ENCODE measurements at regions not wholly inside any gene's neighbourhood (a gene's known extent, or its start where the extent isn't known, plus 50 kb on each side); places are given as distances from the start of the nearest gene placed in this dataset.
"Not testable (repeated sequence)": the region's sequence is repeated elsewhere in the genome, so short reads cannot be mapped to it uniquely, and the experiment has no call there.

GRCh38 chr1:83440021-83440420 lies 558.9 kb downstream of the TTLL7 start:
- not testable (repeated sequence) for H3K27me3 ChIP-seq; H3K9me3 ChIP-seq (replicated peaks in 1 of 11); H3K4me2 ChIP-seq; H3K36me3 ChIP-seq; H3K4me1 ChIP-seq; H3K9ac ChIP-seq; H3K27ac ChIP-seq; H4K20me1 ChIP-seq; H3K4me3 ChIP-seq

GRCh38 chr1:83438316-83438715 lies 560.6 kb downstream of the TTLL7 start:
- H3K27ac ChIP-seq; H3K36me3 ChIP-seq; H3K27me3 ChIP-seq; H3K9ac ChIP-seq; H3K9me3 ChIP-seq (replicated peaks in 1 of 11); H4K20me1 ChIP-seq; H3K4me1 ChIP-seq; H3K4me2 ChIP-seq; H3K4me3 ChIP-seq: not testable (repeated sequence)

DNA sequence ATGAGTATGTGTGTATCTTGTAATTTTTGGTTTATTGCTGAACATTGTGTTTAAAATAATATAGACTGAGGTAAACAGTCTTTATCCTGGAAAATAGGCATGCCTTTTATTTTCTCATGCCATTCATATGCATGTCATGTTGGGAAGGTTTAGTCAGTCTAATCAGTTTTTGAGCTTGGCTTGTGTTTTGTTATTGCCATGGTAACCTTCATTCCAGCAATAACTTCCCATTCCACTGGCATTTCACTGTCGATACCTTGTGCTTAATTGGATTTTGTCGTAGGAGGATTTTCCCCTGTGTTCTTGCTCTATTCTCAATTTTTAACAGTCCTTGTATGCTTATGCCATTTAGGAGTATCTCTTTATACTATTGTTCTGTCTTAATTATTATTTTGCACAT lies 563.6 kb downstream of the TTLL7 start:
- H3K36me3 ChIP-seq; H3K4me1 ChIP-seq; H3K27me3 ChIP-seq; H3K9me3 ChIP-seq (replicated peaks in 1 of 11); H3K27ac ChIP-seq; H3K9ac ChIP-seq; H4K20me1 ChIP-seq; H3K4me3 ChIP-seq; H3K4me2 ChIP-seq: not testable (repeated sequence)

DNA sequence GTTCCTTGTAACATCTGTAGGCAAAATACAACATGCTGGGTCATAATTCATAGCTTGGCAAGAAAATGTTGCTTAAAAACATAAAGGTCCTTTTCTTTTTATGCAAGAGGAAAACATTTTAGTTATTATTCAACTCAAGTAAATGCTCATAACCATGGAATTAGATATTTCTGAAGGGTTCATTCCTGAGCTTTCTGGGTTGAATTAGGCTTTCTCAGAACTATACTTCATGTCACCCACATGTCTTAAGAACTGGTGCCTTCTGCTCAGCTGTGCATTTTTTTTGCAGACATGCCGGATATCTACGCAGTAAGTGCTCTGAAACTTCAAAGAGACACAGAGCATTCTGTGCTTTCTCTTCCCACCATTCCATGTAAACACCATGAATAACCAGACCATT lies 571.4 kb downstream of the TTLL7 start:
- H3K9ac ChIP-seq; H4K20me1 ChIP-seq; H3K27me3 ChIP-seq; H3K4me1 ChIP-seq; H3K36me3 ChIP-seq; H3K4me3 ChIP-seq; H3K4me2 ChIP-seq; H3K9me3 ChIP-seq (replicated peaks in 1 of 11); H3K27ac ChIP-seq: not testable (repeated sequence)

- H3K4me3 ChIP-seq; H3K4me2 ChIP-seq; H3K9me3 ChIP-seq (replicated peaks in 1 of 11); H4K20me1 ChIP-seq; H3K9ac ChIP-seq; H3K36me3 ChIP-seq; H3K27ac ChIP-seq; H3K27me3 ChIP-seq; H3K4me1 ChIP-seq: not testable (repeated sequence)
Observed at GRCh38 chr1:83423382-83423781, 575.5 kb downstream of the TTLL7 start.

GRCh38 chr1:83418558-83418957 lies 580.4 kb downstream of the TTLL7 start:
- Histone ChIP-seq H3K4me1 (no peaks in the 10 kb centered on the region), H3K27ac (no peak overlapping the region), H3K4me3 (no peak overlapping the region), H3K9ac (no peak overlapping the region), H3K36me3 (no peaks in the 10 kb centered on the region), H3K9me3 (replicated peaks in 1 of 11) (no peaks in the 10 kb centered on the region), H3K27me3 (no peaks in the 10 kb centered on the region), H4K20me1 (no peaks in the 10 kb centered on the region), H3K4me2 (no peak overlapping the region)
- no peak for TF ChIP-seq Cebpa-rat (IDR thresholded peaks at IDR 0.05)

DNA sequence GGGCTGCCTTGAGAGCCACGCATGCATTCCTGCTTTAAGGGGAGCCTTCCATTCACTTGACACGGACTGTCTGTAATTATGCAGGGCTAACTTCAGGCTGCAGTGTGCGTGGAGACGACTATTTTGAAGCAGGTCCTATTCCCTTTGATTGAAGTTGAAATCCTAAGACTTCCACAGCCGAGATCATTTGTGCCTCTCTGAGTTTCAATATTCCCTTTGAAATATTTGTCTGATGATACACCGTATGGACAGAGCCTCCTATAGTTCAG lies 585.2 kb downstream of the TTLL7 start:
- not testable (repeated sequence) for H3K4me3 ChIP-seq, H3K4me1 ChIP-seq, H3K27ac ChIP-seq

GRCh38 chr1:83410746-83411413 lies 588.1 kb downstream of the TTLL7 start:
- H4K20me1 ChIP-seq; H3K4me2 ChIP-seq; H3K4me1 ChIP-seq; H3K36me3 ChIP-seq; H3K9ac ChIP-seq; H3K4me3 ChIP-seq; H3K27ac ChIP-seq; H3K9me3 ChIP-seq (replicated peaks in 1 of 11); H3K27me3 ChIP-seq: not testable (repeated sequence)

More for the DNA sequence above, 585.2 kb downstream of the TTLL7 start:
- not testable (repeated sequence) for H4K20me1 ChIP-seq; H3K4me2 ChIP-seq; H3K36me3 ChIP-seq; H3K9ac ChIP-seq; H3K9me3 ChIP-seq (replicated peaks in 1 of 11); H3K27me3 ChIP-seq

DNA sequence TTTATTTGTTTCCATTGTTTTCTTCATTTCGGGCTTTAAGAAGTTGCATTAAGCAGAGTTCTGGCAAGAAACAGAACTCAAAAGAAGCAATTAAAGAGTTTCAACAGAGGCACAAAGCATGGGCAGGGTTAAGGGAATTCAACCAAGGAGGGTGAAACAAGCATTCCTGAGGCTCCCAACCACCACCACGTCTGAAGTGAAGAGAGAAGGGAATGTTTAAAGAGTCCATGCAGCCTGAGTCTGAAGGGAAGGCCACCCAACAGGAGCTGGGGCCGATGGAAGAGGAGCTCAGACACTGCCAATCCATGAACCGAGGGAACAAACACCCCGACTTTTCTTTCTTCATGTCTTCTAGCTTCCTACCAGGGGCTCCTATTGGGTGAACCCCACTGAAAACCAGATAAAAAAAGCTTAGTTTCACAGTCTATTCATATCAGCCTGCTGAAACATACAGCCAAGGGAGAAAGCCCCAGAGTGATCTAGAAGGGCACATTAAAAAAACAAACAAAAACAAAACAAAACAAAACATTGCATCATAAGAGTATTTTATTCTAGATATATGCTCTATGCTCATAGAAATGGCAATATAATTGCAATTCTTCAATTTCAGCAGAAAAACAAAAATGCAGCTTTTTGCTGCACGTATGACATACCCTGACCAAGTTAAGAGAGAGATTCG lies 592.1 kb downstream of the TTLL7 start:
- not testable (repeated sequence) for H3K9ac ChIP-seq; H3K27ac ChIP-seq; H3K27me3 ChIP-seq; H3K9me3 ChIP-seq (replicated peaks in 1 of 11); H3K4me2 ChIP-seq; H3K4me1 ChIP-seq; H4K20me1 ChIP-seq; H3K4me3 ChIP-seq; H3K36me3 ChIP-seq

DNA sequence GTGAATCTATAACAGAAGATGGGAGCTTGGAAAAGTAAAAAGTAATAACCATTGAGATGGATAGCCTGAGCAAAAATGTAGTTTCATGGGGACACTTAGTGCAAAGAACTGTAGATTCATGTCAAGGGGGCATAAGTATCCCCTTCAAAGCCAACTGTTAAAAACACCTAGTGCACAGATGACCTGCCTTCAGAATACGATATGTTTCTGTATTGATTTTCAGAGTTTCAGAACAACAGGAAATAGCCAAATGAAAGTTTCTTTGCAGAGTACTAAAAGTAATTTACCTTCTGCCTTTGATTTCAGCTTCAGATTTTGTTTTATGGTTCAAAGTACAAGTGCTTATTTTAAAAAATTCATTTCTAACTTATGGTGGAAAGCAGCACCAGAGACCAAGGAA lies 593.1 kb downstream of the TTLL7 start:
- not testable (repeated sequence) for H3K27me3 ChIP-seq; H3K27ac ChIP-seq; H3K4me3 ChIP-seq; H3K4me2 ChIP-seq; H3K36me3 ChIP-seq; H3K4me1 ChIP-seq; H3K9me3 ChIP-seq (replicated peaks in 1 of 11); H3K9ac ChIP-seq; H4K20me1 ChIP-seq

- not testable (repeated sequence) for H3K27me3 ChIP-seq; H3K36me3 ChIP-seq; H3K4me2 ChIP-seq; H3K4me1 ChIP-seq; H4K20me1 ChIP-seq; H3K9ac ChIP-seq; H3K27ac ChIP-seq; H3K4me3 ChIP-seq; H3K9me3 ChIP-seq (replicated peaks in 1 of 11)
Observed at GRCh38 chr1:83403500-83403899, 595.4 kb downstream of the TTLL7 start.

DNA sequence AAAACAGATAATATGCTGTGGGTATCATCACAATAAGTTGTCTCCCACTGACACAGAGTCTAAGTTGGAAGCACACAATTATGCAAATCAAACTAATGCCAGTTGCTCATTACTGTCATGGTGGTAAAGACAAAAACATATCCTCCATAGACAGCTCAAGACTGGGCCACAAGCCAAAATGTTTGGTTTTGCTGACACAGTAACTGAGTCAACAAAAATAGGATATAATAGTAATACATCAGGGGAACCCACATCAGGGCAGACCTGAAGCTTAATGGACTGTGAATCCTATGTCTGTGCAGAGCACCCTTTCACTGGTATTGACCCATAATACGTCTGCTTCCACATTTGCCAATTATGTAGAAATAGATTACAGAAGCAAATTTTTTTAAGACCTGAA lies 597.8 kb downstream of the TTLL7 start:
- H3K4me2 ChIP-seq; H3K9ac ChIP-seq; H3K4me3 ChIP-seq; H3K27me3 ChIP-seq; H4K20me1 ChIP-seq; H3K4me1 ChIP-seq; H3K9me3 ChIP-seq (replicated peaks in 1 of 11); H3K36me3 ChIP-seq; H3K27ac ChIP-seq: not testable (repeated sequence)

DNA sequence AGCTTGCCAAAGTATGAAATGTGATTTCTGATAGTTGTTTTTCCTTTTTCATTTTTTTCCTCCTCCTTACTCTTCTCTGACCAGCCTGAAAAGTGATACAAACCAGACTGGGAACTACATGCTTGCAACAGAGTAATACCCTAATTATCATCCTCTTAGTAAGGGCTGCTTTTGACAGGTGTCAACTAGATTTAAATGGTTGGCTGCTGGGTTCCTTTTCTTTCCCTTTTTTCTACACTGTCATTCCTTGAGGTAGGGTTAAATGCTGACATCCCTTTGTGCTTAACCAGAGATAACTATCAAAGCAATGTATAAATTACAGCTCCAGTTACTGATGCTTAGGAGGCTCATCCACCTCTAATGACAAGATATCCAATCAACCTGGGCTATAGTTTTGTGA lies 598.8 kb downstream of the TTLL7 start:
- H4K20me1 ChIP-seq; H3K4me3 ChIP-seq; H3K27ac ChIP-seq; H3K4me2 ChIP-seq; H3K9ac ChIP-seq; H3K4me1 ChIP-seq; H3K27me3 ChIP-seq; H3K9me3 ChIP-seq (replicated peaks in 1 of 11); H3K36me3 ChIP-seq: not testable (repeated sequence)

- not testable (repeated sequence) for H3K36me3 ChIP-seq; H3K9ac ChIP-seq; H3K4me3 ChIP-seq; H3K4me1 ChIP-seq; H4K20me1 ChIP-seq; H3K27me3 ChIP-seq; H3K9me3 ChIP-seq (replicated peaks in 1 of 11); H3K4me2 ChIP-seq; H3K27ac ChIP-seq
Observed at GRCh38 chr1:83398125-83398524, 600.8 kb downstream of the TTLL7 start.

DNA sequence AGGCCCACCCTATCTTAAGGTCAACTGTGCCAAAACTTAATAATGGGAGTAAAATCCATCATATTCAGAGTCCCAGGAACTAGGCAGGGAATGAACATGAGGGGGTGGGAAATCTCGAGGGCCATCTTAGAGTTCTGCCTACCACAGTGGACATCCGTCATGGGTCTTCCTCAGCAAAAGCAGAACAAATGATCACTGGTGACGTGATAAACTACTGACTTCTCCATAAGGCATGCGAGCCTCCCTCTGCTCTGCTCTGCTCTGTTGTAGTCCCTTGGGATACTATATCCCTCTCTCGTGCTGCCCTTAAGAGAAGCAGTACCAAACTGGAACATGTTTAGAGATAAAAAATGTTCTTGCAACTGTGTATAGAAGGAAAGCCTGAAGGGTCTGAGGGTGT lies 603.8 kb downstream of the TTLL7 start:
- H3K27me3 ChIP-seq, H3K4me3 ChIP-seq: not testable (repeated sequence)

More for the DNA sequence above, 603.8 kb downstream of the TTLL7 start:
- H4K20me1 ChIP-seq; H3K9ac ChIP-seq; H3K36me3 ChIP-seq; H3K27ac ChIP-seq; H3K9me3 ChIP-seq (replicated peaks in 1 of 11); H3K4me2 ChIP-seq; H3K4me1 ChIP-seq: not testable (repeated sequence)
